ENCODE measurements at regions not wholly inside any gene's neighbourhood (a gene's known extent, or its start where the extent isn't known, plus 50 kb on each side); places are given as distances from the start of the nearest gene placed in this dataset.

DNA sequence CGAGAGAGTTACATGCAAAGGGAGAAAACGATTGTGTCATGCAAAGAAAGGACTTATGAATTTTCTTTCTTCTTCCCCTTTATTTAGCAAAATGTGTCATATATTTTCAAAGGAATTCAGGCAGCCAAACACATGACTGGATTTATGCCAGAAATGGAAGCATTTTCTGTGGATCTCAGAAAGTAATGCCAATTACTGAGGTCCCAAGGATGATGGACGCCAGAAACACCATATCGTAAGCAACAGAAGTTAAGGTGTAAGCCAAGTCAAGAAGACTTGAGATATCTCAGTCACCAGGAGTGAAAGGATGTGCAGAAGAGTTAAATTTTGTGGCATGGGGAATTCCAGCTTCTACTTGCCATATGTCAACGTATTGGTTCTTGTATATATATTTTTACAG is 255.1 kb downstream of the GBA3 start:
- TF ChIP-seq POLR2A (IDR thresholded peaks at IDR 0.05; ENCODE audit: low read length) (no peak), GATA1 (IDR thresholded peaks at IDR 0.05; ENCODE audit: low read depth, low read length) (no peak)
- no peak for DNase-seq

DNA sequence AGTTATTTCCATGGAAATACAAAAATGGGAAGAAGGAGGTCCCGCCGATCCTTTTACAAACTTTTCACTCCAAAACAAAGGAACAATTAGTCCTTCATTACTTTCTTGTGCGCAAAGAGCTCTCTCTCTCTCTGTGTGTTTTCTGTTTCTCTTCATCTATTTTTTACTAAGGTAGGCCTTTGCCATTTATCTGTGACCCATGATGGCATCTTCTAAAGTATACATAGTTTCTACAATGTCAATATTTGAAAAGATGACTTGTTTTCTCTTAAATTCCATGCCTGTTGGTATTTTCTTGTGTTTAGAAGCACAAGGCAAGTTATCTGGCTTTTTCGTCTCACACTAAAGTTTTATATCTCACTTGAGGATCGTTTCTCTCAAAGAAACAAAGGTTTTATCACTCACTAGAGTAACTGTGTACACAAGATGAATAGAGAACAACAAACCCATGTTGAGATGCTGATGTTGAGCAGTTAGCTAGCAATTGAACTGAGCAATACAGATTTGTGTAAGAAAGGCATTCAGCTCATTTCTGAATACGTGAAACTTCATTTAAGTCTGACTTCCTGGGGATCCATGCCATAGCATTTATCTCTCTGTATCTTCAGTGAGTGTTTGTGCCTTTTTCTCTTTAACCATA is 250.3 kb downstream of the GBA3 start:
- TF ChIP-seq GATA1 (IDR thresholded peaks at IDR 0.05; ENCODE audit: low read depth, low read length) (no peak), POLR2A (IDR thresholded peaks at IDR 0.05; ENCODE audit: low read length) (no peak)

GRCh38 chr4:22941688-22942375 is 249.1 kb downstream of the GBA3 start:
- no peak for DNase-seq
- TF ChIP-seq POLR2A (IDR thresholded peaks at IDR 0.05; ENCODE audit: low read length): no peak
- no peak for TF ChIP-seq GATA1 (IDR thresholded peaks at IDR 0.05; ENCODE audit: low read depth, low read length)

More for the DNA sequence above, 250.3 kb downstream of the GBA3 start:
- DNase-seq: no peak

DNA sequence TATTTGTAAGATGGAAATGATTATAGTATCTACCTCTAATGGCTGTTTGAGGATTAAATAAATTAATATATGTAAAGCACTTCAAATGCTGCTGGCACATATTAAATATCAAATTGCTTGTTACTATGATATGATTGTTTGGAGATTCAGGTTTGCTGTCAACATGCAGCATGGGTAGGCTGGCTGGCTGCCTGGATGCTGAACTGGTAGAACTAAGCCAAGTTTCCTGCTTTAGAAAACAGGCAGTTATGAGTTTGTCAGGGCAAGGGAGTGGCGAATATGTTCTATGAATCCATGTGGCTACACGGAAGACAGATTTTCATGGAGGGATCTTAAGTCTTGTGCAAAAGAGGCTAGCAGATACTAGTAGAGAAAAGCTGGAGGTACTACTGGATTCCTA is 239.6 kb downstream of the GBA3 start:
- TF ChIP-seq POLR2A (IDR thresholded peaks at IDR 0.05; ENCODE audit: low read length) (no peak), GATA1 (IDR thresholded peaks at IDR 0.05; ENCODE audit: low read depth, low read length) (no peak)
- DNase-seq: no peak

- TF ChIP-seq GATA1 (IDR thresholded peaks at IDR 0.05; ENCODE audit: low read depth, low read length): no peak
- DNase-seq: no peak
Observed at GRCh38 chr4:22922426-22922825, 229.7 kb downstream of the GBA3 start.

GRCh38 chr4:22921936-22922335 is 229.2 kb downstream of the GBA3 start:
- no peak for DNase-seq
- no peak for TF ChIP-seq POLR2A (IDR thresholded peaks at IDR 0.05; ENCODE audit: low read length)
- no peak for TF ChIP-seq GATA1 (IDR thresholded peaks at IDR 0.05; ENCODE audit: low read depth, low read length)

DNA sequence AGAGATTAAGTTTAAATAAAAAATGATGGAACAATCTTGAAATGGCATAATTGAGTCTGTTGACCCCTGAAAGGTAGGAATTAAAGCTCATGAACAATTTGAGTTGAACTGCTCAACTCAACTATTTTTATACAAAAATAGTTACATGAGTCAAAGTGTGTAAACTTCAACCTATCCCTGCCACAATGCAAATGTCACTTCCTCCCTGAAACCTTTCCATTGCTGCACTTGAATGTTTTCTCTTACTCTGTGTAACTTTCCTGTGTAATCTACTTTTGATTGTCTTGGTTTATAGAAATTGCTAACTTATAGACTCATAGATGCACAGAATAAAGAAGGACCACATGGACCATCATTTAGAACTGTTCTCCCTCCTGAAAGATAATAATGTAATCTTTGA is 218.5 kb downstream of the GBA3 start:
- TF ChIP-seq POLR2A (IDR thresholded peaks at IDR 0.05; ENCODE audit: low read length) (no peak), GATA1 (IDR thresholded peaks at IDR 0.05; ENCODE audit: low read depth, low read length) (no peak)
- no peak for DNase-seq

GRCh38 chr4:22910200-22910599 is 217.5 kb downstream of the GBA3 start:
- no peak for DNase-seq
- no peak for TF ChIP-seq GATA1 (IDR thresholded peaks at IDR 0.05; ENCODE audit: low read depth, low read length)
- no peak for TF ChIP-seq POLR2A (IDR thresholded peaks at IDR 0.05; ENCODE audit: low read length)

DNA sequence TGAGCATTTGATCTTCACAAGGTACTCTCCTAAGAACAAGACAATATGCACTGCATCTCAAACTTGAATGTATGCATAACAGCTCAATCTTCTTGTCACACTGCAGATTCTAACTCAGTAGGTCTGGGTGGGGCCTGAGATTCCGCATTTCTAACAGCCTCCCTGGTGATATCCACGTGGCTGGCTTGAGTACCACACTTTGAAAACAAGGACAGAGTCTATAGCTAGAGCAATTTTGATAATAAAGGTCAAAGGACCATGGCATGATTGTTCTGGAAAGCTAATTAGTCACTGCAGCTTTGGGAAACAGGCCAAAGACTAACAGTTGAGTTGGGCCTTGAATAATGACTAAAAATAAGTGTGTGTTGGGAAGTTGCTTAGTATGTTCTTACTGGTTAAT is 213.3 kb downstream of the GBA3 start:
- no peak for DNase-seq
- no peak for TF ChIP-seq GATA1 (IDR thresholded peaks at IDR 0.05; ENCODE audit: low read depth, low read length)
- no peak for TF ChIP-seq POLR2A (IDR thresholded peaks at IDR 0.05; ENCODE audit: low read length)

DNA sequence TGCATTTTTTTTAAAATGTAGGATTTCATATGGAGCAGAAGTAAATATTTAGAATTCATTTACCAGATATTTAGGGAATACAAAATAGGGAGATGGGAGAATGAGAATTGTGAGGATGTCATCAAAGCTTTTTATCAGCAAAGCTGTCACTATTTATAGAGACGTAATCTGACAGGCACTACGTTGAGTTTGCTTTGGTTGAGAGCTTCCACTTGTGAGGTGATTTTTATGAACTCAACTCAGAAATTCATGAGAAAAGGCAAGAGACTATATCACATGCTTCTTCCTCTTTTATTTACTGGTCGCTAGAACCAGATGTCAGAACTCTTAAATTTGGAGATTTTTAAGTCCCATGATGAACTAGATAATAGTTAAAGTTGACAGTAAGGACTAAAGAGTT is 211.2 kb downstream of the GBA3 start:
- TF ChIP-seq GATA1 (IDR thresholded peaks at IDR 0.05; ENCODE audit: low read depth, low read length): no peak
- no peak for TF ChIP-seq POLR2A (IDR thresholded peaks at IDR 0.05; ENCODE audit: low read length)

DNA sequence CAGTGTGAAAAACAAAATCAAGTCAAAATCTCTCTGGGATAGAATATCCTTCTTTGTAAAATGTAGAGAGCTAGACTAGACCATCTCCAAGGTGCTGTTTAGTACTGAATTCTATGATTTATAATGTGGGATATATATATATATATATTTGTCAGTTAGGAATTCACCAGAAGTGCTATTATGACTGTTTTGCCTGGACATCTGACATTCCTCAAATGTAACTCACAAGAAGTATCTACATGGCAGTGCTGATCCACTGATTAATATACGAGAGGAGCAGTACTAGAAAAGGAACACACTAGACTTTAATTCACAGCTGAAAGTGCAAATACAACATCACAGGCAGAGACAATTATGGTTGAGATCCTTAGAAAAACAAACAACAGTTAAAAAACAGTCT is 208.9 kb downstream of the GBA3 start:
- DNase-seq: no peak
- TF ChIP-seq POLR2A (IDR thresholded peaks at IDR 0.05; ENCODE audit: low read length) (no peak), GATA1 (IDR thresholded peaks at IDR 0.05; ENCODE audit: low read depth, low read length) (no peak)

More for the DNA sequence above, 211.2 kb downstream of the GBA3 start:
- DNase-seq: no peak

GRCh38 chr4:22900876-22901275 is 208.1 kb downstream of the GBA3 start:
- no peak for DNase-seq

DNA sequence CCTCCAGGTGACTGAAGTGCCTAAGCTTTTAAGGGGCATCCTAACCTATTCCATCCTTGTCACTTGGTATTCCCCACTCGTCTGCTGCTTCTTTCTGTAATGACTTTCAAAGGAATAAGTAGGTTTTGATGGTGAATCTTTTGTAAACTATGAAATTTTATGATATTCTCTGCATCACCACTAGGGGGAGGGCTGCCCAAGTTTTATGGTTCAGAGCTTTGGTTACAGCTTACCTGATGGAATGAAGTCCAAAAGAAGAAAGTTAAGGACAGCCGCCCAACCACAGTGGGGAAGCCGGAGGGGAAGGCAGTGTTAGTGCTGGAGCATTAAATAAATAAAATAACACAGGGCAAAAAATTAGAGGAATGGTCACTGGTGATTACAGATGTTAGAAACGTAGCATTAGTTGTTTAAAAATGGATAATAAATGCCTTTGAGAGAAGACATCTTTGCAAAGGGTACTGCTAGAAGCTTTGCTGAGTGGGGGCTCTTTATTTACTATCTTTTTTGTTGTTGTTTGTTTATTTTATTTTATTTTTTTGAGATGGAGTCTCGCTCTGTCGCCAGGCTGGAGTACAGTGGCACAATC is 204.9 kb downstream of the GBA3 start:
- peak; percentile 3 to 46 for DNase-seq

More at GRCh38 chr4:22900876-22901275, 208.1 kb downstream of the GBA3 start:
- TF ChIP-seq POLR2A (IDR thresholded peaks at IDR 0.05; ENCODE audit: low read length) (no peak), GATA1 (IDR thresholded peaks at IDR 0.05; ENCODE audit: low read depth, low read length) (no peak)

GRCh38 chr4:22895482-22895881 is 202.7 kb downstream of the GBA3 start:
- no peak for DNase-seq
- no peak for TF ChIP-seq GATA1 (IDR thresholded peaks at IDR 0.05; ENCODE audit: low read depth, low read length)
- no peak for TF ChIP-seq POLR2A (IDR thresholded peaks at IDR 0.05; ENCODE audit: low read length)

More for the DNA sequence above, 204.9 kb downstream of the GBA3 start:
- TF ChIP-seq POLR2A (IDR thresholded peaks at IDR 0.05; ENCODE audit: low read length) (no peak), GATA1 (IDR thresholded peaks at IDR 0.05; ENCODE audit: low read depth, low read length) (no peak)

DNA sequence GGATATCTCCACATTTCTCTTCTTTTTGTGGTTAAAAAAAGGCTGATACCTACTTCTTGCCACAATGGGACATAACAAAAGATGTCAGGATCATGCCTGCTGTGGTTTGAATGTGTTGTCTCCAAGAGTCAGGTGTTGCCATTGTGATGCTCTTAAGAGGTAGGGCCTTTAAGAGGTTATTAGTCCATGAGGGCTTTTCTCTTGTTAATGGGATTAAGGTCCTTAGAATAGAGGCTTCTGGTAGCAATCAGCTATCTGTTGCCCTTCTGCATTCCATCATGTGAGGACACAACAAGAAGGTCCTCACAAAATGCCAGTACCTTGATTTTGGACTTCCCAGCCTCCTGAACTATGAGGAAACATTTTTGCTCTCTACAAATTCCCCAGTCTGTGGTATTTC is 191.4 kb downstream of the GBA3 start:
- TF ChIP-seq POLR2A (IDR thresholded peaks at IDR 0.05; ENCODE audit: low read length) (no peak), GATA1 (IDR thresholded peaks at IDR 0.05; ENCODE audit: low read depth, low read length) (no peak)
- DNase-seq: no peak

Data from erythroblast (primary cell).